ENCODE measurements at regions not wholly inside any gene's neighbourhood (a gene's known extent, or its start where the extent isn't known, plus 50 kb on each side); places are given as distances from the start of the nearest gene placed in this dataset.

GRCh38 chr4:11049001-11049400 is 364.4 kb upstream of the CLNK start:
- H3K9me3 ChIP-seq (ENCODE audit: control insufficient read depth in 4 of 4, low read length in 3 of 4), result no peaks in the 10 kb centered on the region
- no peak overlapping the region for H3K4me3 ChIP-seq (ENCODE audit: low read depth in 1 of 3, low read length in 3 of 3)
- no peaks in the 10 kb centered on the region for H3K36me3 ChIP-seq (ENCODE audit: control insufficient read depth in 4 of 4, insufficient read depth in 3 of 4, low read depth in 1 of 4, low read length in 3 of 4)
- no peak overlapping the region for H3K9ac ChIP-seq (ENCODE audit: low read depth in 1 of 2, low read length in 2 of 2)
- no peaks in the 10 kb centered on the region for H3K27me3 ChIP-seq (ENCODE audit: control insufficient read depth in 4 of 4, insufficient read depth in 4 of 4, low read length in 3 of 4)
- DNase-seq (ENCODE audit: low spot score), result no peak
- 62% methylated on average over 2 of the region's 2 CpGs for WGBS
- H3K4me1 ChIP-seq (ENCODE audit: control insufficient read depth in 4 of 4, insufficient read depth in 4 of 4, low read length in 3 of 4), result no peaks in the 10 kb centered on the region
- TF ChIP-seq MAX (IDR thresholded peaks at IDR 0.05) (no peak), RAD21 (IDR thresholded peaks at IDR 0.05) (no peak), FOXA2 (IDR thresholded peaks at IDR 0.05) (no peak), TAF1 (conservative IDR thresholded peaks at IDR 0.05) (no peak), FOXA1 (IDR thresholded peaks at IDR 0.05) (no peak), EGR1 (IDR thresholded peaks at IDR 0.05; ENCODE audit: low read depth in 2 of 2) (no peak), GABPA (IDR thresholded peaks at IDR 0.05 in 1 of 2, conservative IDR thresholded peaks at IDR 0.05 in 1 of 2) (no peak), CTCF (IDR thresholded peaks at IDR 0.05; ENCODE audit: low read depth, low read length, missing input control) (no peak)
- no peak overlapping the region for H3K27ac ChIP-seq (ENCODE audit: low read depth in 1 of 2, low read length in 2 of 2)

GRCh38 chr4:11042760-11043159 is 358.2 kb upstream of the CLNK start:
- TF ChIP-seq TAF1 (conservative IDR thresholded peaks at IDR 0.05), result no peak
- TF ChIP-seq HNF4A (conservative IDR thresholded peaks at IDR 0.05), result peak; percentile 66 to 73
- peak; percentile 19 for TF ChIP-seq HNF4G (IDR thresholded peaks at IDR 0.05)
- Histone ChIP-seq H3K27ac (ENCODE audit: low read depth in 1 of 2, low read length in 2 of 2) (no peak overlapping the region), H3K4me3 (ENCODE audit: low read depth in 1 of 3, low read length in 3 of 3) (no peak overlapping the region), H3K4me1 (ENCODE audit: control insufficient read depth in 4 of 4, insufficient read depth in 4 of 4, low read length in 3 of 4) (no peaks in the 10 kb centered on the region), H3K36me3 (ENCODE audit: control insufficient read depth in 4 of 4, insufficient read depth in 3 of 4, low read depth in 1 of 4, low read length in 3 of 4) (no peaks in the 10 kb centered on the region), H3K27me3 (ENCODE audit: control insufficient read depth in 4 of 4, insufficient read depth in 4 of 4, low read length in 3 of 4) (no peaks in the 10 kb centered on the region), H3K9ac (ENCODE audit: low read depth in 1 of 2, low read length in 2 of 2) (no peak overlapping the region), H3K9me3 (ENCODE audit: control insufficient read depth in 4 of 4, low read length in 3 of 4) (no peaks in the 10 kb centered on the region)
- 64% methylated on average over 3 of the region's 3 CpGs for WGBS
- no peak for DNase-seq (ENCODE audit: low spot score)

- H3K36me3 ChIP-seq (ENCODE audit: control insufficient read depth in 4 of 4, insufficient read depth in 3 of 4, low read depth in 1 of 4, low read length in 3 of 4), result no peaks in the 10 kb centered on the region
- no peak overlapping the region for H3K9ac ChIP-seq (ENCODE audit: low read depth in 1 of 2, low read length in 2 of 2)
- WGBS, result 78% methylated on average over 8 of the region's 8 CpGs
- TF ChIP-seq ZBTB33 (IDR thresholded peaks at IDR 0.05), result no peak
- TF ChIP-seq REST (IDR thresholded peaks at IDR 0.05), result no peak
- TF ChIP-seq EGR1 (IDR thresholded peaks at IDR 0.05; ENCODE audit: low read depth in 2 of 2), result no peak
- no peak for DNase-seq (ENCODE audit: low spot score)
- no peak overlapping the region for H3K4me3 ChIP-seq (ENCODE audit: low read depth in 1 of 3, low read length in 3 of 3)
- no peaks in the 10 kb centered on the region for H3K4me1 ChIP-seq (ENCODE audit: control insufficient read depth in 4 of 4, insufficient read depth in 4 of 4, low read length in 3 of 4)
- H3K27ac ChIP-seq (ENCODE audit: low read depth in 1 of 2, low read length in 2 of 2), result no peak overlapping the region
- H3K27me3 ChIP-seq (ENCODE audit: control insufficient read depth in 4 of 4, insufficient read depth in 4 of 4, low read length in 3 of 4), result no peaks in the 10 kb centered on the region
- H3K9me3 ChIP-seq (ENCODE audit: control insufficient read depth in 4 of 4, low read length in 3 of 4), result no peaks in the 10 kb centered on the region
Observed at GRCh38 chr4:11039634-11040131, 355.1 kb upstream of the CLNK start.

All from liver (tissue), 8 donors.